ENCODE measurements at regions not wholly inside any gene's neighbourhood (a gene's known extent, or its start where the extent isn't known, plus 50 kb on each side); places are given as distances from the start of the nearest gene placed in this dataset.

DNA sequence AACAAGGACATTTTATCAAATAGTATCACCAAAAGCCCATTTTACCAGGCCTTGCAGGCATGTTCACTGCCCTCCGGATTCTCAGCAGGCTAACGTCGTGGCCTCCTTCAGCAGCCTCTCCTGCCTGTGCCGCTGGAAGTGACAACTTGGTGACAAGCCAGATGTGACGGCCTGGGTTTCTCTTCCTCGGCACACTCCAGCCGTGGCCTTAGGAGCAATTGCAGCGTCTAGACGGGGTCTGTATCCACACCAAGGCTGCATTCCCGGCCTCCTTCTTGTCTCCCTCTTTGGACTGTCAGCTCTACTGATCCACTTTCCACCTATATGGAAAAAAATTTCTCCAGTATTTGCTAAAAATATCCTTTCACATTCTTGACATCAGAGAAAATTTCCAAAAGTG is 145.3 kb upstream of the MGMT start:
- TF ChIP-seq EZH2 (IDR thresholded peaks at IDR 0.05; ENCODE audit: low read length, unreplicated experiment): no peak
- TF ChIP-seq, protein P1, sequence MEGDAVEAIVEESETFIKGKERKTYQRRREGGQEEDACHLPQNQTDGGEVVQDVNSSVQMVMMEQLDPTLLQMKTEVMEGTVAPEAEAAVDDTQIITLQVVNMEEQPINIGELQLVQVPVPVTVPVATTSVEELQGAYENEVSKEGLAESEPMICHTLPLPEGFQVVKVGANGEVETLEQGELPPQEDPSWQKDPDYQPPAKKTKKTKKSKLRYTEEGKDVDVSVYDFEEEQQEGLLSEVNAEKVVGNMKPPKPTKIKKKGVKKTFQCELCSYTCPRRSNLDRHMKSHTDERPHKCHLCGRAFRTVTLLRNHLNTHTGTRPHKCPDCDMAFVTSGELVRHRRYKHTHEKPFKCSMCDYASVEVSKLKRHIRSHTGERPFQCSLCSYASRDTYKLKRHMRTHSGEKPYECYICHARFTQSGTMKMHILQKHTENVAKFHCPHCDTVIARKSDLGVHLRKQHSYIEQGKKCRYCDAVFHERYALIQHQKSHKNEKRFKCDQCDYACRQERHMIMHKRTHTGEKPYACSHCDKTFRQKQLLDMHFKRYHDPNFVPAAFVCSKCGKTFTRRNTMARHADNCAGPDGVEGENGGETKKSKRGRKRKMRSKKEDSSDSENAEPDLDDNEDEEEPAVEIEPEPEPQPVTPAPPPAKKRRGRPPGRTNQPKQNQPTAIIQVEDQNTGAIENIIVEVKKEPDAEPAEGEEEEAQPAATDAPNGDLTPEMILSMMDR (conservative IDR thresholded peaks at IDR 0.05; ENCODE audit: low read depth, low read length): no peak

All from PC-3 (cell line).